ENCODE measurements at regions not wholly inside any gene's neighbourhood (a gene's known extent, or its start where the extent isn't known, plus 50 kb on each side); places are given as distances from the start of the nearest gene placed in this dataset.

- TF ChIP-seq CTCF (IDR thresholded peaks at IDR 0.05; ENCODE audit: insufficient read depth, low read depth, low read length) (no peak), EZH2 (IDR thresholded peaks at IDR 0.05; ENCODE audit: insufficient read depth, low read length) (no peak)
Measured at GRCh38 chr5:144644317-144644716, 473.6 kb downstream of the KCTD16 start.

Data from astrocyte (in vitro differentiated cells and primary cell).